Tibial artery (tissue), 4 donors: ENCODE measurements at regions not wholly inside any gene's neighbourhood (a gene's known extent, or its start where the extent isn't known, plus 50 kb on each side); places are given as distances from the start of the nearest gene placed in this dataset.

ENCODE experiments used
- DNase-seq, 2 donors: peaks; one replicate each; pipeline ENCODE4 v3.0.0-alpha.2; 2019
- H3K27ac ChIP-seq, 2 donors: fragments of 200-600 bp; sonication (generic) in 1 of 2; 1 replicate in 1 of 2; 2 replicates in 1 of 2; pipeline ENCODE4 v1.5.1; 2018 to 2019; ENCODE audit warnings: mild to moderate bottlenecking in 1 of 2
- H3K27me3 ChIP-seq, 2 donors: fragments of 200-600 bp; sonication (generic) in 1 of 2; one replicate each; pipeline versions ENCODE4 v1.5.1 to v1.6.0; 2016 to 2019
- H3K36me3 ChIP-seq, 3 donors: fragments of 200-600 bp; sonication (generic) in 2 of 3; one replicate each; pipeline ENCODE4 v1.5.1; 2016 to 2019; ENCODE audit warnings: mild to moderate bottlenecking in 2 of 3
- H3K4me1 ChIP-seq, 4 donors: fragments of 200-600 bp; sonication (generic) in 2 of 4; 1 replicate in 3 of 4; 2 replicates in 1 of 4; pipeline ENCODE4 v1.5.1; 2016 to 2019
- H3K4me3 ChIP-seq, 2 donors: fragments of 200-600 bp; sonication (generic) in 1 of 2; 1 replicate in 1 of 2; 2 replicates in 1 of 2; pipeline ENCODE4 v1.5.1; 2018 to 2019; ENCODE audit warnings: mild to moderate bottlenecking in 2 of 2
- H3K9me3 ChIP-seq, 3 donors: fragments of 200-600 bp; sonication (generic) in 1 of 3; one replicate each; pipeline ENCODE4 v1.5.1; 2016 to 2019
- CTCF ChIP-seq, 2 experiments: fragments of 200-600 bp in 1 of 2; fragments of 450-650 bp in 1 of 2; IDR thresholded peaks; one replicate each; pipeline ENCODE4 v1.5.1; 2017 to 2019; ENCODE audit warnings: antibody characterized with exemption in 2 of 2, mild to moderate bottlenecking in 1 of 2, moderate library complexity in 1 of 2
- intact Hi-C: fragments of 100-400 bp; cut with DNase I; formaldehyde crosslinking; loops from one replicate; pipeline ENCODE4 v1.15.0; 2023; ENCODE audit warnings: low total_unique reads

- intact Hi-C loops: no loop called here
- H3K9me3 ChIP-seq: no peaks in the 10 kb centered on the region
- TF ChIP-seq CTCF (IDR thresholded peaks at IDR 0.05): no peak
- H3K4me3 ChIP-seq: no peak overlapping the region
- no peaks in the 10 kb centered on the region for H3K36me3 ChIP-seq
- no peaks in the 10 kb centered on the region for H3K27me3 ChIP-seq
- H3K4me1 ChIP-seq: no peaks in the 10 kb centered on the region
- DNase-seq: no peak
- H3K27ac ChIP-seq: no peak overlapping the region
Observed at GRCh38 chr15:45943240-45943639, 308.4 kb downstream of the SQOR start.

- H3K27ac ChIP-seq: no peak overlapping the region
- no peaks in the 10 kb centered on the region for H3K27me3 ChIP-seq
- intact Hi-C loops: no loop called here
- H3K9me3 ChIP-seq: no peaks in the 10 kb centered on the region
- H3K4me3 ChIP-seq: no peak overlapping the region
- H3K4me1 ChIP-seq: no peaks in the 10 kb centered on the region
- TF ChIP-seq CTCF (IDR thresholded peaks at IDR 0.05): no peak
- no peaks in the 10 kb centered on the region for H3K36me3 ChIP-seq
- no peak for DNase-seq
Observed at GRCh38 chr15:45946111-45946510, 311.3 kb downstream of the SQOR start.

- Histone ChIP-seq H3K4me3 (no peak overlapping the region), H3K36me3 (no peaks in the 10 kb centered on the region), H3K27ac (no peak overlapping the region), H3K9me3 (no peaks in the 10 kb centered on the region), H3K4me1 (no peaks in the 10 kb centered on the region), H3K27me3 (no peaks in the 10 kb centered on the region)
- DNase-seq: no peak
- intact Hi-C loops: no loop called here
- no peak for TF ChIP-seq CTCF (IDR thresholded peaks at IDR 0.05)
Observed at GRCh38 chr15:45948181-45948621, 313.4 kb downstream of the SQOR start.

- intact Hi-C loops: no loop called here
- Histone ChIP-seq H3K4me3 (no peak overlapping the region), H3K36me3 (no peaks in the 10 kb centered on the region), H3K4me1 (no peaks in the 10 kb centered on the region), H3K27ac (no peak overlapping the region), H3K9me3 (peaks cover 0 to 5% (median 0%) of the 10 kb centered on the region in 3 donors), H3K27me3 (no peaks in the 10 kb centered on the region)
- no peak for TF ChIP-seq CTCF (IDR thresholded peaks at IDR 0.05)
- no peak for DNase-seq
Observed at GRCh38 chr15:45958924-45959323, 324.1 kb downstream of the SQOR start.

- no peak overlapping the region for H3K27ac ChIP-seq
- H3K4me1 ChIP-seq: no peaks in the 10 kb centered on the region
Observed at GRCh38 chr15:45962733-45963132, 327.9 kb downstream of the SQOR start.

More at GRCh38 chr15:45962733-45963132, 327.9 kb downstream of the SQOR start:
- no peaks in the 10 kb centered on the region for H3K27me3 ChIP-seq
- no peak for DNase-seq
- peaks cover 0 to 5% (median 0%) of the 10 kb centered on the region in 3 donors for H3K9me3 ChIP-seq
- intact Hi-C loops: no loop called here
- no peak overlapping the region for H3K4me3 ChIP-seq
- no peak for TF ChIP-seq CTCF (IDR thresholded peaks at IDR 0.05)
- H3K36me3 ChIP-seq: no peaks in the 10 kb centered on the region
